Epithelial cell of prostate (primary cell): ENCODE measurements at regions not wholly inside any gene's neighbourhood (a gene's known extent, or its start where the extent isn't known, plus 50 kb on each side); places are given as distances from the start of the nearest gene placed in this dataset.
"Not testable (repeated sequence)": the region's sequence is repeated elsewhere in the genome, so short reads cannot be mapped to it uniquely, and the experiment has no call there.

Experiments used
- DNase-seq: peaks from one replicate; pipeline ENCODE4 v3.0.0-alpha.2; 2011; ENCODE audit warnings: low read depth, low spot score
- H3K27ac ChIP-seq: fragments of 450-650 bp; 2 replicates; pipeline ENCODE4 v1.5.1; 2017; ENCODE audit warnings: mild to moderate bottlenecking

DNA sequence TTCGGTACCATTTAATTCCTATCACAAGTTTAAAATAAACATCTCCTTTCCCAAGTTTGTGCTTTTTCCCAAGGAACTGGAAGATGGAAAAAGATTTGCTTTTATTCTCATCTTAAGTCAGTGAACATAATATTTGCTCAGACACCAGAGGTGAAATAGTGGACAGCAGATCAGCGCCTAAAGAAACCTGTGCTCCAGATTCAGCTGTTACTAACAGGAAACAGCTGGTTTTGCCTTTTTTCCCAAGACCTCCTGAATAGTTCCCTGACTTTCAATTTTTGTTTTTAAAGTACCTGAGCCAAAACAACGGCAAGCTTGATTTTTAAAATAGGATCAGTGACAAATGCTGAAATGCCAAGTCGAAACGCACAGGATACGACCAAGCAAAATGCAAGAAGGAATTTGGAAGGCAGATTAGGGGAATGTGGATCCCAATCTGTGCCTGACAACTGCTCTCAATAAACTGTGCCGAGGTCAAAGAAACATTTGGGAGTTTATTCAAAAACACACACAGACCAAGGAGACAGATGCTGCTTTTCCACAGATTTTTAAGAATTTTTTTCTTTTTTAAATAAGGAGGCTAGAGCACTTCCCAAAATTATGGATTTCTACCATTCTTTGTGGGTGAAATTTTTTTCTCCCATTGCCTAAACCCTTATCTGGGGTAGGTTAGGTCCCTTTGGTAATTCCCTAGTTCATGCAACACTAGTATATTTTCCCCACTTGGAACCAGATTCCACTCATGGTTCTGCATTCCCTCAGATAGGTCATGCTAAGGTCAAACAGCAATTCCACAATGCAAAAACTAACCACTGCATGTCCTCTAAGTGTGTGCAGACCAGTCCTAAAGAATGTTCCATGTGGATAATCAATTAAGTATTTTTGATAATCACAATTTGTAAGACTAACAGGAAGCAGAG, 121.5 kb upstream of the PDE1A start:
- no peak for DNase-seq
- H3K27ac ChIP-seq, result no peak overlapping the region

DNA sequence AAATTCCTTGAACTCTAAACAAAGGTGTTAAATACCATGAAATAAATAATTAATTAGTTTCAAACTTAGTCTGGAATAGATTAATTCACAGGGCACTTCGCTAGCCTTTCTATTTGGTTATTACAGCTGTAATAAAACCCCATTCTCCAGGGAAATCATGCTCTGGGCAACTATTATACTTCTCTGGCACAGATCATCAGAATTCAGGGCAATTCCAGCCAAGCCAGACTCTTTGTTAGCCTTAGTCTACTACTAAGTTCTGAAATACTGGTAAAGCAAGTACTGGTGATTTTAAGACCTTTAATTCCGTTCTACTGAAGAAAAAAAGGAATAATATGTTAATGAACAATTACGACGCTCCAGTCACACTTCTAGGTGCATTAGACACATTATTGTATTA, 123.4 kb upstream of the PDE1A start:
- H3K27ac ChIP-seq, result no peak overlapping the region
- DNase-seq, result no peak

DNA sequence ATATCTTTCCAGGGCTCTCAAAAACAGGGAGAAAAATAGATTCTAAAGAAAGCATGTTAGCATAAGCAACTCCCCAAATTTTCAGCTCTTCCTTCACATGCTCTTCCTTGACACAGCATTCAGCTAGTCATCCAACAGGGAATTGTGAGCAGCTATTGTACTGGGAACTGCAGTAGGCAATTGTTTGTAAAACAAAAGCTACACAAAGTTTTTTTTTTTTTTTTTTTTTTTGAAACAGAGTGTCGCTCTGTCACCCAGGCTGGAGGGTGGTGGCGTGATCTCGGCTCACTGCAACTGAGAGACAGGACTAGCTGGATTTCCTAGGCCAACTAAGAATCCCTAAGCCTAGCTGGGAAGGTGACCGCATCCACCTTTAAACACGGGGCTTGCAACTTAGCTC, 125.4 kb upstream of the PDE1A start:
- not testable (repeated sequence) for H3K27ac ChIP-seq, DNase-seq

DNA sequence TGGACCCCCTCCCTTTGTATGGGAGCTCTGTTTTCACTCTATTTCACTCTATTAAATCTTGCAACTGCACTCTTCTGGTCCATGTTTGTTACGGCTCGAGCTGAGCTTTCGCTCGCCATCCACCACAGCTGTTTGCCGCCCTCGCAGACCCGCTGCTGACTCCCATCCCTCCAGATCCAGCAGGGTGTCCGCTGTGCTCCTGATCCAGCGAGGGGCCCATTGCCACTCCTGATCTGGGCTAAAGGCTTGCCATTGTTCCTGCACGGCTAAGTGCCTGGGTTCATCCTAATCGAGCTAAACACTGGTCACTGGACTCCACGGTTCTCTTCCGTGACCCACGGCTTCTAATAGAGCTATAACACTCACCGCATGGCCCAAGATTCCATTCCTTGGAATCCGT, 125.9 kb upstream of the PDE1A start:
- not testable (repeated sequence) for DNase-seq, H3K27ac ChIP-seq

DNA sequence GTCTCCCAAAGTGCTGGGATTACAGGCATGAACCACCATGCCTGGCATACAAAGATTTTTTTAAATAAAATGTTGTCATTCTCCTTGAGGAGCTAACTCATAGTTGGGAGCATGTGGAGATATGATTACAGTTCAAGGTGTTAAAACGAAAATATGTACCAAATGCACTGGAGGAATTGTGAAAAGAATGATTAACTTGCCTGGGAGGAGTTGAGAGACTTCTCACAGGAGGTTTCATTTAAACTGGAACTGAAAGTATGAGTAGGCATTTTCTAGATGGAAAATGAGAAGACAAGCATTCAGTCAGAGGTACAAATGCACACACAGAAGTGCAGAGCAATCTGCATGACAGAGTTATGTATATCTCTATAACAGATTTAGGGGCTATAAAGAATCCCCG, 126.6 kb upstream of the PDE1A start:
- H3K27ac ChIP-seq, result no peak overlapping the region
- DNase-seq, result no peak

DNA sequence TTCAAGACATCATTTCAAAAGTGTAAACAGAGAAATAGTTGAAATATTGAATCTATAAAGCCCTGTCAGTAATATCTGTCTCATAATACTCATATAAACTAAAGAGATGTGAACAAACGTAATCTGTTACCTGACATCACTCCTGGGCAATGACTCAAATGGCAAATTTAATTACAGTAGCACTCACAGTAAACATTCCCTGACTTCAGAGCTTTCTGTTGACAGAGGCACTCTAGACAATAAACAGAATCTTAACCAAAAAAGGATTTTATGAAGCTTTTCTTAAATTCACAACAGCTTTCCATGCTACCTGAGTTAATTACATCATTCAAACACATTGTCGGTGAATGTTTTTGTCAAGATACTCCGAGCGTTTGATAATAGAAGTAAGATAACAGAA, 128.1 kb upstream of the PDE1A start:
- DNase-seq, result no peak
- no peak overlapping the region for H3K27ac ChIP-seq

DNA sequence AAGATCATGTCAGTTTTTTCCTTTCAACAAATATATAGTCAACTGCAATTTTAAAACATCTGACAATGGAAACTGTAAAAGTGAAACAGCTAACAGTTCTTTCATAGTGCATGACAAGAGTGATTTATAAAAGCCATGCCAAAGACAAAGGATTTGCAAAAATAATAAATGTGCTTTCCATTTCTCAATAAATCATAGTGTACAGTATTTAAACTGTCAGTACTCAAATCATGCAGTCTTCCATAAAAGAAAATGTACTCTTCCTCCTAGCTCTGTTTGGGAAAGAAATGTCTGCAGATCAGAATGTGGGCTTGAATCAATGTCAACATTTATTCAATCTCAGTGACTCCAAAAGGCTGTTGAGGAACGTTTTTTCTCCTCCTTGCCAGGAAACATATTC, 131.7 kb upstream of the PDE1A start:
- H3K27ac ChIP-seq, result no peak overlapping the region
- no peak for DNase-seq

DNA sequence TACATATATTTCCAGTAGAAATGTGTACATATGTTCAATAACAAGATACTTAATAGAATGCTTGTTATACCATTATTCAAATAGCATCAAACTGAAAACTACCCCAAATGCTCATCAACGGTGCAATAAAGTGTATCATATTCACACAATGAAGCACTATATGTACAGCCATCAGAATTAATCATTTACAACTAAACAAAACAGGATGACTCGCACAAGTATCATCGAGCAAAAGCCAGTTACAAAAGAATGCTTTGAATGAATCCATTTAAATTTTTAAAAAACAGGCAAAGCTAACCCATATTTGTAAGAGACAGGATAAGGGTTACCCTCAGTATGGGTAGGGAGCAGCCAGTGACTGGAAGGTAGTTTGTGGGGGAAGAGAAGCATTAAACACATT, 132.8 kb upstream of the PDE1A start:
- DNase-seq, result peak; percentile 6
- H3K27ac ChIP-seq, result no peak overlapping the region

DNA sequence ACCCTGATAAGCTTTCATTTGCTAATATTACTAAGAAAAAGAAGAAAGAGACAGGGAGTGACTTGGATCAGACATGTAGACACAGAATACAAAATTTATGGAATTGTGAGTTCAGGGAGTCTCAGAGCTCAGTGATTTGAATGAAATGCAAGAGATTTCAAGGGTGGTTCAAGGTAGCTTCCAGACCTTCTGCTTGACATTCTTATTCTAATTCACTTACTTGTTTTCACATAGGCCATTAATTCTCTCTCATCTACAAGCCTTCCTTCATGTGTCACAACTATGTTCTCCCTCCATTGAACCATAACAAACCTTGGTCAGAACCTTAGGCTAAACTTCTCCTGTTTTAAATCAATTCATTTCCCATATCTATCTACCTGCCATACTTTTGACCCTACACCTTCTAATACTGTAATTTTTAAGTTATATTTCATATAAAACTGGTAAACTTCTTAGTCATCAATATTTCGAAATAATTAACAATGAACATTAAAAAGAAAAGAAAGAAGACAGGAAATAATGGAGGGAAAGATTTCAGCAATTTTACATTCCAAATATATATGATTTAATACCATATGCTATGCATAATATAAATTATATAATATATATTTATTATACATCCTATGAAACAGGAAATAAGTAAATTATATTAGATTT, 139.2 kb upstream of the PDE1A start:
- H3K27ac ChIP-seq, result no peak overlapping the region
- no peak for DNase-seq

DNA sequence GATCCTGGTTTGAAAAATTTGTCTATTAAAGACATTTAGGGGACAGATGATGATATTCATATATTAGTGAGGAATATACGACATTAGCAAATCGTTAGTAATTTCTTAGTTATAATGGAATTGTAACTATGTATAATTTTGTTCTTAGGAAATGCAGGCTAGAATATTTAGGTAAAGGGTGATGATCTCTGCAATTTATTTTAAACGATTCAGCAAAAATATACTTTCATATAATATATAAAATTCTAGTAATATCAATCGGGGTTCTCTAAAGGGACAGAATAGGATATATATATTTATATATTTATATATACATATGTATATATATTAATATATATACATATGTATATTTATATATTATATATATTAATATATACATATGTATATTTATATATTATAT, 142.5 kb upstream of the DNAJC10 start:
- no peak for DNase-seq
- H3K27ac ChIP-seq, result no peak overlapping the region

DNA sequence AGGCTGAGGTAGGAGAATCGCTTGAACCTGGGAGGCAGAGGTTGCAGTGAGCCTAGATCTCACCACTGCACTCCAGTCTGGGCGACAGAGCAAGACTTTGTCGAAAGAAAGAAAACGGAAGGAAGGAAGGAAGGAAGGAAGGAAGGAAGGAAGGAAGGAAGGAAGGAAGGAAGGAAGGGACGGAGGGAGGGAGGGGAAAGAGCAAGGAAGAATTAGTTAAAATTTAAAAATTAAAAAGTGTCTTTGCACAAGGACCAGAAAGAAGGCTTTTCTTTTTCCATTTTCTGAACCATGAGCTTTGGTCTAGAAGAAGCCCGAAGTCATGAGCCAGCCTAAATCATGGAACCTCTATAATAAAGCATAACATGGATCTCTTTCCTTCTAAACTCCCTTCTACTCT, 138.2 kb upstream of the DNAJC10 start:
- no peak overlapping the region for H3K27ac ChIP-seq
- DNase-seq, result no peak

DNA sequence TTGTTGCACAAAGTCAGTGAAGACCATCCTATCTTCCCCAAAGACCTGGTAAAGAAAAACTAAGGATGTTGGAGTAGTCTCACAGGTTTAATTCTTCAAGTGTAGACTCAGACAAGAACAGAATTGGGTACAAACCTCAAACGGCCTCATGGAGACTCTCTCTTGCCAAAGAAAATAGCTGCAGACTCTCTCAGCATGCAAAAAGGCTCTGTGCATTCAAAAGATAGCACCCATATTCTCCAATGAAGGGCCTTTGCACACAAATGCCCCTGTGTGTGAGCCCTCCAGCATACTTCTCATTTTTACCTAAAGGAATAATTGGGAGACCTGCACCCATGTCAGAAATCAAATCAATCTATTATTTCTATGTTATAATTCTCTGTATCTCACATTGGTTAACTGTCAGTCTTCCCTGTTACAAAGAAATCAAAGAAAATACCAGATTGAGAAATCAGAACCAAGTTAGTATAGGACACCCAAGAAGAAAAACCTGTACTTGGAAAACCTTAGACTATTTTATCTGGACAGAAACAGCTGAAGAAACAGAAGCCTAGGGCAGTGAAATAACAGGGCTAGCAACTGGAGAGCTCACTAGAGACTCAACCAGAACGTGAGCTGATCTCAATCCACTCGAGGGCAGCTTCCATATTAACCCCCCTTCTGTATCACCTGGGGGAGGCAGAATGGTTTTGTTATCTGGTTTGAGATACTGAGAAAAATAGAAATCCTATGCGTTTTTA, 134.7 kb upstream of the DNAJC10 start:
- no peak overlapping the region for H3K27ac ChIP-seq
- DNase-seq, result no peak

DNA sequence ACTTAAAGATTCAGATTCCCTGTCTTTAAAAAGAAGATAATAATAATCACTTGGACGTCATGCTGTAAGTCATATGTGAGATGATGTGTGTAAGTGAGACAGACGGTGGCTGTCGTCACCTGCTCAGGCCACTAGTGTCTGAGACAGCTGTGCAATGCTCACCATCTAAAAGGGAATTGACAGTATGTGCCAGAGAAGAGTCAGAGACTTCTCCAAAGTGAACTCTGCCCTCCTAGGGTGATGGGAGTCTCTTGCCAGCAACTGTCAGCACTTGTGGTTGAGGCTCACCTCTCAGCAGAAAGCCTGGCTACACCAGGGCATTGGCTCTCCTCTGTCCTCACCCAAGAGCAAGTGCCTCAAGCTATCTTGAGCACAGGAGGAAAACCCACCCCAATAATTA, 131.6 kb upstream of the DNAJC10 start:
- H3K27ac ChIP-seq, result no peak overlapping the region
- no peak for DNase-seq

DNA sequence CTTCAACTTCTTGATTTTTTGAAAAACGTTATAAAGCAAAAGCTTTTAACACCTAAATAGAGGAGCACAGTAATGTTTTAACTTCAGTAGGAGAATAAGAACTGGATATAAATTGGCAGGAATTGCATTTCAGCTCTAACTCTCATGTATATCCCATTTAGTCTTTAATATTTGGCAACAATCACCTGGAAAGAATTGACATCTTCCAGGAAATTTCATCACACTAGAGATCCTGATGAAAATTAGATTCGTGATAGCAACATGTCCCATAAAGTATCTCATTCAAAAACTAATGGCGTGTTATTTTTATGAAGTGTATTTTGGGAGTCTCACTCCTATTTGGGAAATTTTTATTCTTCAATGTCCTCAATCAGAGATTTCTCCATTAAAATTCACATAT, 131.1 kb upstream of the DNAJC10 start:
- DNase-seq, result no peak
- no peak overlapping the region for H3K27ac ChIP-seq

DNA sequence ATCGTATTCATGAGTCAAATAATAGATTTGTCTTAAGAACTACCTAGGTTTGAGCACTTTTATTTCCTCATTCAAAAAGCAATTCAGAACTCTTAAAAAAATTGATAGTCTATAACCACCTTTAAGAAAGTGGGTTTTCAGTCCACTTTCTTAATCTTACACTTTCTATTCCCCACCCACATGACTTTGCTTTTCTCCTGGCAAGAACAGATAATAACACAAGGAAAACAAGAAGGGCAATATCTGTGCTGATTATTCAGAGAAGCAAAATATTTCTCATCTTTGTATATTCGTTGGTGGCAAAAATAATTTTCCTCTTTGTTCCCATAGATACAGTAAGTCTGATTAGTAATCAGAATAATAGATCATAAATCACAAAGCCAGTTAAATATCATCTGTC, 130.6 kb upstream of the DNAJC10 start:
- no peak overlapping the region for H3K27ac ChIP-seq

DNA sequence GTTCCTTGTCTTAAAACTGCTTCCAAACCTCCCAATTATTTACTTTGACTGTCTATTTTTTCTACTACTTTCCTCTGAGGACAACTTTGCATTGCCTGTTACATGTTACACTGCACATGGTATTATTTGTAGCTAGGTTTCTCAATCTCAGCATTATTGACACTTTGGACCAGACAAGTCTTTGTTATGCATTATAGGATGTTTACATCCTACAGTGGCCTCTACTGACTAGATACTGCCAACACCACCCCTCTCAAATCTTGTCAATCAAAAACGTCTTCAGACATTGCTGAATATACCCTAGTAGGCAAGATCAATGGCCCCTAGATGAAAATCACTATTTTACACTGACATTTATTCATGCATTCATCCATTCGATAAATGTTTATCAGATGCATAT, 129.6 kb upstream of the DNAJC10 start:
- no peak overlapping the region for H3K27ac ChIP-seq
- DNase-seq, result no peak

More for the DNA sequence above, 130.6 kb upstream of the DNAJC10 start:
- DNase-seq, result no peak

DNA sequence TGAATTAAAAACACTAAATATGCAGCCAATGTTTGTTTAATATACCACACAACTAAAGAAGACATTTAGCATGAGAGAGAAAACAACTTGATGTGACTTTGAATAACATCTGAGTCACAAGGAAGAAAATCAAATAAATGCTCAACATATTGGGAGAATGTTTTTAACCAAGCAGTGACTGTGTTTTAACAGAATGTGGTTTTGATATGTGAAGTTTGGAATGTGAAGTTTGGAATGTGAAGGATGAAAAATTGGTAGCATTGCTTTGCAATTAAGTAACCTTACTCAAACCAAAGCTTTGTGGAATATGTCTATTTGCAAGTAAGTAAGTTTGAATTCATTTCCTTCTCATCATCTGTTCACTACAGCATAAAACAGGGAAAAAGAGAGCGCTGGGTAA, 128.2 kb upstream of the DNAJC10 start:
- peak; percentile 10 for DNase-seq
- peak overlapping the region; percentile 1 for H3K27ac ChIP-seq

DNA sequence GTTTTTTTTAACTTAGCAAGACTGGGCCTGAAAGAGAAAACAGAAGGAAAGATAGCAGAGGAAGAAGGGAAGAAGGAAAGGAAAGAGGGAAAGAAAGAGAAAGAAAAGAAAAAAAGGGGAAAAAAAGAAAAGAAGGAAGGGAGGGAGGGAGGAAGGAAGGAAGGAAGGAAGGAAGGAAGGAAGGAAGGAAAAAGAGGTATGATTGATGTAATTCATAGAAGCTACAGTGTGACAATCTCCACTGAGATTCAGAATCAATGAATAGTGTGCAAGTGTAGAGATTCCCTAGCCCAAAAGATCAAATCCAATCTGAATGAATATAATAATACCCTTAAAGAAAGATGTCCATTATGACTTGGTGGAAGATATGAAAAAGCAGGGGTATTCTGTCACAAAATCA, 126.9 kb upstream of the DNAJC10 start:
- no peak overlapping the region for H3K27ac ChIP-seq
- no peak for DNase-seq

DNA sequence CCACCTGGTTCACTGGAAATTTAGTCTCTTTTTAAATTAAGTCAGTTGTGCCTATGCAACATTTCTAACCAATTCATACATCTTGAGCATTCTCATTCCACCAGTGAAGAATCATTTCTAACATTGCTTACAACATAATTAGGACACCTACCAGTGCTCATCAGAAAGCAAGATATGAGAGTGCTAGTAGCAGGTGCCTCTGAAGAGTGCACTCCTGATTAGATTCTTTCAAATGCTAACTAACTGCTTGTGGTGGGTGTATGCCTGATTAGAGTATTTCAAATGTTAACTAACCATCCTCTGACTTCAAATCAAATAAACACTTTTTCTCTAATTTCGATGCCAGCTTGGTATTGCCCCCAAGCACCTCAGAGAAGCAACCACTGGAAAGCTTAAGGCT, 124.3 kb upstream of the DNAJC10 start:
- no peak for DNase-seq
- no peak overlapping the region for H3K27ac ChIP-seq

DNA sequence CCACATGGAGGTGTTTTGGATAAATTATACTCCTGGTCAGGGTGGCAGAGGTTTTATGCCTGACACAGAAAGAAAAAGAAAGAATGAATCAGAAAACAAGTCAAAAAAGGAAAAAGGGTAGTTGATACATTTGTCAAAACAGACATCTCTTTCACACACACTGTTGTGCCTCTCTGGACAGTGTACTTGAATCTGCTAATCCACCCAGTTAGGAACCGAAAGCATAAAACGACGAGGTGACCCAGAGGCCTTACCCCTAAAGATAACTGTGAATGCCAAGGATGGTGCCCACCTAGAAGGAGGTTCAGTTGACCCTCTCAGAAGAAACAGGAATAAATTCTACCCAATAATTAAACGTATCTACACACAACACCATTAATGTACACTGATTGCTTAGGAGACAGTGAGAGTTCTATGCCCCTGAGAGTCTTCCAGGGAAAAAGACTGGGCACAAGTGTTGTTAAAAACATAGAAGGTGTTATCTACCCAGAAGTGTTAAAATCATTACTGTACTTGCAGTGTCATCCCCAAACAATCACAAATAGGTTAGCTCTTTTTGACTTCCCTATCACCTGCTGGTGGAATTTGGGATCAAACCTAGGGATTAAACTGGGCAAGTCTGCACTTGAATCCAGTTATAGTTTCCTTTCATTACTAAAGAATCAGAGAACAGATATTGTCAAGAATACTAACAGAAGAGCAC, 123.2 kb upstream of the DNAJC10 start:
- peak overlapping the region; percentile 8 for H3K27ac ChIP-seq
- no peak for DNase-seq
